Sigmoid colon (tissue), 3 donors: ENCODE measurements at regions not wholly inside any gene's neighbourhood (a gene's known extent, or its start where the extent isn't known, plus 50 kb on each side); places are given as distances from the start of the nearest gene placed in this dataset.

Source experiments
- POLR2A ChIP-seq, 2 donors: fragments of 450-650 bp; IDR thresholded peaks; one replicate each; pipeline ENCODE4 v1.6.1; 2016; ENCODE audit warnings: antibody characterized with exemption in 2 of 2, mild to moderate bottlenecking in 2 of 2, moderate library complexity in 2 of 2
- TF ChIP-seq, protein P1 (sequence below), 4 experiments: fragments of 450-650 bp in 3 of 4; fragments of 200-600 bp in 1 of 4; IDR thresholded peaks; one replicate each; pipeline ENCODE4 v1.5.1; 2016 to 2019; ENCODE audit warnings: antibody characterized with exemption in 4 of 4, mild to moderate bottlenecking in 3 of 4, moderate library complexity in 2 of 4

DNA sequence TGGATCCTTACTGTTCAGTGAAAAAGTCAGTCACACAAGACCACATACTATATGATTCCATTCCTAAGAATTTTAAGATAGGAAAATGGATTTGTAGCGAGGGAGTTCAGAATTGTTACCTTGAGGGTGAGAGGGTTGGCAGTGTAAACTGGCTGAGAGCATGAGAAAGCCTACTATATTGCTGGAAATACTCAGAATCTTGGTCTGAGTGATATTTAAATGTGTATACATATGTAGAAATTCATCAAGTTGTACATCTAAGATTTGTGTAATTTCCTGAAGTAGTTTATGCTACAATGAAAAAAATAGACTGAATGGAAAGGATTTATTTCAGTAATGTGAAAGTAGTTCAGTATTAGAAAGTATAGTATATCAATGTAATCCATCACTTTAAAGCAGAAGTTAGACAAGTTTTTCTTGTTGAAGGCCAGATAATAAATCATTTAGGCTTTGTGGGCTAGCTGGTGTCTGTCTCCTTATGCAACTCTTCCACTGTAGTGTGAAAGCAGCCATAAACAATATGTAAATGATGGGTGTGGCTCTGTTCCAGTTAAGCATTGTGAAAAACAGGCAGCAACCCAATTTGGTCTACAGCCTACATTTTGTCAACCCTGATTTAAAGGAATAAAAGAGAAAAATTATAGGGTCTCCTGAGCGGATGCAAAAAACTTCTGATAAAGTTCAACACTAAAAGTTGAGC lies 127.2 kb upstream of the THY1 start:
- TF ChIP-seq, protein P1, sequence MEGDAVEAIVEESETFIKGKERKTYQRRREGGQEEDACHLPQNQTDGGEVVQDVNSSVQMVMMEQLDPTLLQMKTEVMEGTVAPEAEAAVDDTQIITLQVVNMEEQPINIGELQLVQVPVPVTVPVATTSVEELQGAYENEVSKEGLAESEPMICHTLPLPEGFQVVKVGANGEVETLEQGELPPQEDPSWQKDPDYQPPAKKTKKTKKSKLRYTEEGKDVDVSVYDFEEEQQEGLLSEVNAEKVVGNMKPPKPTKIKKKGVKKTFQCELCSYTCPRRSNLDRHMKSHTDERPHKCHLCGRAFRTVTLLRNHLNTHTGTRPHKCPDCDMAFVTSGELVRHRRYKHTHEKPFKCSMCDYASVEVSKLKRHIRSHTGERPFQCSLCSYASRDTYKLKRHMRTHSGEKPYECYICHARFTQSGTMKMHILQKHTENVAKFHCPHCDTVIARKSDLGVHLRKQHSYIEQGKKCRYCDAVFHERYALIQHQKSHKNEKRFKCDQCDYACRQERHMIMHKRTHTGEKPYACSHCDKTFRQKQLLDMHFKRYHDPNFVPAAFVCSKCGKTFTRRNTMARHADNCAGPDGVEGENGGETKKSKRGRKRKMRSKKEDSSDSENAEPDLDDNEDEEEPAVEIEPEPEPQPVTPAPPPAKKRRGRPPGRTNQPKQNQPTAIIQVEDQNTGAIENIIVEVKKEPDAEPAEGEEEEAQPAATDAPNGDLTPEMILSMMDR (IDR thresholded peaks at IDR 0.05) = no peak
- no peak for TF ChIP-seq POLR2A (IDR thresholded peaks at IDR 0.05)
